ENCODE measurements at regions not wholly inside any gene's neighbourhood (a gene's known extent, or its start where the extent isn't known, plus 50 kb on each side); places are given as distances from the start of the nearest gene placed in this dataset.

DNA sequence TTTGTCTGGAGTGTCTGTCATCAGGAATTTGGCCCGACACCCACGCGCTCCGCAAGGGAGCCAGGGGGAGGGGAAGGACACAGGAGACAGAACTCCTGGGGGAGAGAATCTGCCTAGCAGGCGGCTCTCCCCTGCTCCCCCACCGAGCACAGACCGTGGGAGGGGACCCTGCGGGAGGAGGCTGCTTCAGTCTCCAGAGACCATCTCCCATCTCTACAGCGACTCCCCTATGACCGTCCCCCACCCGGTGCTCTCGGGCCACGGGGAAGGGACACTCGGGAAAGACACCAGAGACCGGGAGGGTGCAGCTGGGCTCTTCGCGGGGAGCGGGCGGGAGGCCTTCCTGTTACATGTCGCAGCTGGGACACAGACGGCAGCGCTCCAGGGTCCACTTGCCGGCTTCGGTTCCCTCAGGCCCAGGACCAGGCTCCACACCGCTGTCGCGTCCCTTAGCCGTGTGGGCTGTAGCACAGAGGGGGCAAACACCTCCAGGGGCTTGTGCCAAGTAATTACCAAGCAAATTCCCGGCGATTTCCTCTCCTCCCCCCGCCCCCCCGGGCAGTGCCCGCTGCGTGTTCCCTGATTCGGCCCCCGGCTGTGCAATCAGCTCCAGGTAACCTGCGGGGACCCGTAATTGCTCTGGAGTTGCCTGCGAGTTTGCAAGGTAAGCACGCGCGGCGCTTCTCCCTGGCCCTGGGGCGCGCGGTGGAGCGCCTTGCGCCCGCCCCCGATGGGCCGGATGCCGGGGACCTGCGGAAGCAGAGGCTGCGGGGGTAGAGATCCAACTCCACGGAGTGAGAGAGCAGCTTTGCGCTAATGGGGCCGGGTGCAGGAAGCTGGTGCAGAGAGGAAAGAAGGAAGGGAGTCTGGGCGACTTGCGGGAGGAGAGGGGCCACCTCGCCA is 155.1 kb upstream of the CADM1 start:
- DNase-seq: peak; percentile 66
- Mint-ChIP-seq H3K36me3 (ENCODE audit: low read depth) (peaks cover 5% of the 10 kb centered on the region), H3K9me3 (peaks cover 10% of the 10 kb centered on the region), H3K4me1 (peaks cover 38% of the 10 kb centered on the region), H3K27ac (no peak overlapping the region), H3K4me3 (peak overlapping the region; percentile 83), H3K27me3 (ENCODE audit: low read depth, poor library complexity) (peaks cover 9% of the 10 kb centered on the region)
- TF ChIP-seq, protein P1, sequence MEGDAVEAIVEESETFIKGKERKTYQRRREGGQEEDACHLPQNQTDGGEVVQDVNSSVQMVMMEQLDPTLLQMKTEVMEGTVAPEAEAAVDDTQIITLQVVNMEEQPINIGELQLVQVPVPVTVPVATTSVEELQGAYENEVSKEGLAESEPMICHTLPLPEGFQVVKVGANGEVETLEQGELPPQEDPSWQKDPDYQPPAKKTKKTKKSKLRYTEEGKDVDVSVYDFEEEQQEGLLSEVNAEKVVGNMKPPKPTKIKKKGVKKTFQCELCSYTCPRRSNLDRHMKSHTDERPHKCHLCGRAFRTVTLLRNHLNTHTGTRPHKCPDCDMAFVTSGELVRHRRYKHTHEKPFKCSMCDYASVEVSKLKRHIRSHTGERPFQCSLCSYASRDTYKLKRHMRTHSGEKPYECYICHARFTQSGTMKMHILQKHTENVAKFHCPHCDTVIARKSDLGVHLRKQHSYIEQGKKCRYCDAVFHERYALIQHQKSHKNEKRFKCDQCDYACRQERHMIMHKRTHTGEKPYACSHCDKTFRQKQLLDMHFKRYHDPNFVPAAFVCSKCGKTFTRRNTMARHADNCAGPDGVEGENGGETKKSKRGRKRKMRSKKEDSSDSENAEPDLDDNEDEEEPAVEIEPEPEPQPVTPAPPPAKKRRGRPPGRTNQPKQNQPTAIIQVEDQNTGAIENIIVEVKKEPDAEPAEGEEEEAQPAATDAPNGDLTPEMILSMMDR (IDR thresholded peaks at IDR 0.05): no peak

DNA sequence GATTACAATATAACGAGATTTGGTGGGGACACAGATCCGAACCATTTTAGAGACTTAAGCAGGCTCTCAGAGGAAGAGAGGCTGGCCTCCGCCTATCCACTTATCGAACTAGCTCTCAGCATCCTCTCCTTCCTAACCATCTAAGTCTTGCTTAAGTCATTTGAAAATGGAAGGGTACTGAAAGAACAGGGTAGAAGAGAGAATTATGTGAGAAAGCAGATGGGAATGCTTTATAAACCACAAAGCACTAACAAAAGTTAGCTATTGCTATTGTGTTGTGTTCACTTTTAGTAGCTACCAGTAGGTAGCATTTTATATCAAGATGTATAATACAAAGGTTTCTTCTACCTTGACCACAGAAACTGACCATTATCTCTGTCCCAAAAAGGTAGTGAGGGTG is 153.4 kb upstream of the CADM1 start:
- Mint-ChIP-seq H3K36me3 (ENCODE audit: low read depth) (peaks cover 5% of the 10 kb centered on the region), H3K4me1 (peaks cover 55% of the 10 kb centered on the region), H3K9me3 (peaks cover 10% of the 10 kb centered on the region), H3K27me3 (ENCODE audit: low read depth, poor library complexity) (peaks cover 6% of the 10 kb centered on the region), H3K27ac (no peak overlapping the region), H3K4me3 (no peak overlapping the region)
- TF ChIP-seq, protein P1 (IDR thresholded peaks at IDR 0.05): no peak
- DNase-seq: no peak

- H3K4me3 Mint-ChIP-seq: no peak overlapping the region
- no peak for DNase-seq
These were observed 152.5 kb upstream of the CADM1 start for GRCh38 chr11:115656669-115657068.

DNA sequence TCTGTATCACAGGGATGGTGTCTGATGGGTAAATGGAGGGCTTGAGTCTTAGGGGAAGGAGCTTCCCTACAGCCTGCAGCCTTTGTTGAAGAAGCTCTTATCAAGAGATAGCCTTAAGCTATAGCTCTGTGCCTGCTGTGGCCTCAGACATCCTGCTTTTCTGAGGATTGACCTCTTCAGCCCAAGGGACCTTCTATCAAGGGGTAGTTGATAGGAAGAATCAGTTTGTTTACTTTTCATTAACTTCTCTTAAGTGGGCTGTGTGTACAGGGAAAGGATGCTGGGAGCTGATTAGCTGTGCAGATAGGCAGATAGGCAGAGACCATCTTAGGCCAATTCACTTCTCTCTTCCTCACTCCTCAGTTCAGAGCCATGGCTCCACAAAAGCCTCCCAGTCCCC is 151.8 kb upstream of the CADM1 start:
- Mint-ChIP-seq H3K27ac (peak overlapping the region; percentile 23), H3K9me3 (peaks cover 10% of the 10 kb centered on the region), H3K36me3 (ENCODE audit: low read depth) (peaks cover 5% of the 10 kb centered on the region), H3K4me1 (peaks cover 68% of the 10 kb centered on the region), H3K27me3 (ENCODE audit: low read depth, poor library complexity) (peaks cover 6% of the 10 kb centered on the region), H3K4me3 (no peak overlapping the region)
- no peak for DNase-seq
- TF ChIP-seq, protein P1 (IDR thresholded peaks at IDR 0.05): no peak

More at GRCh38 chr11:115656669-115657068, 152.5 kb upstream of the CADM1 start:
- TF ChIP-seq, protein P1 (IDR thresholded peaks at IDR 0.05): no peak
- Mint-ChIP-seq H3K9me3 (peaks cover 10% of the 10 kb centered on the region), H3K4me1 (peaks cover 64% of the 10 kb centered on the region), H3K27ac (no peak overlapping the region), H3K36me3 (ENCODE audit: low read depth) (peaks cover 5% of the 10 kb centered on the region), H3K27me3 (ENCODE audit: low read depth, poor library complexity) (peaks cover 6% of the 10 kb centered on the region)

DNA sequence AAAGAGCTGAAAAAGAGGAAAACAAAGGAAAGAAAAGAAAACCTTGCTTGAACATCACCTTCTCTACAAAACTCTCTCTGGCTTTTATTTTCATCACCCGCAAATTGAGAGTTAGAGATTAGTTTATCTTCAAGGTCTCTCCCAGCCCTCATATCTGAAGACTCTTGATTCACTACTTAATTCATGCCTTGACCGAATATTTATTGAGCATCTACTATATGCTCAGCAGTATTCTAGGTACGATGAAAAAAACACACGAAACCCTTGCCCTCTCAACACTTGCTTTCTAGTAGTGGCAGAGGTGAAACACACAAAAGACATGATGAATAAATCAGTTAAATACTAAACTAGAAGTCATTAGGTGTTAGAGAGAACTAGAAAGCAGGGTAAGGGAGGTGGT is 150.6 kb upstream of the CADM1 start:
- Mint-ChIP-seq H3K4me1 (peaks cover 68% of the 10 kb centered on the region), H3K36me3 (ENCODE audit: low read depth) (peaks cover 5% of the 10 kb centered on the region), H3K27ac (no peak overlapping the region), H3K27me3 (ENCODE audit: low read depth, poor library complexity) (peaks cover 6% of the 10 kb centered on the region), H3K9me3 (peaks cover 10% of the 10 kb centered on the region), H3K4me3 (no peak overlapping the region)
- DNase-seq: no peak
- TF ChIP-seq, protein P1 (IDR thresholded peaks at IDR 0.05): no peak

GRCh38 chr11:115653926-115654325 is 149.7 kb upstream of the CADM1 start:
- H3K27ac Mint-ChIP-seq: no peak overlapping the region
- TF ChIP-seq, protein P1 (IDR thresholded peaks at IDR 0.05): no peak
- H3K4me1 Mint-ChIP-seq: peaks cover 73% of the 10 kb centered on the region
- peaks cover 6% of the 10 kb centered on the region for H3K27me3 Mint-ChIP-seq (ENCODE audit: low read depth, poor library complexity)
- peaks cover 5% of the 10 kb centered on the region for H3K36me3 Mint-ChIP-seq (ENCODE audit: low read depth)
- no peak for DNase-seq
- peaks cover 10% of the 10 kb centered on the region for H3K9me3 Mint-ChIP-seq
- H3K4me3 Mint-ChIP-seq: no peak overlapping the region

All from nephron progenitor cell (in vitro differentiated cells).